Esophagus (tissue), 2 donors: ENCODE measurements at regions not wholly inside any gene's neighbourhood (a gene's known extent, or its start where the extent isn't known, plus 50 kb on each side); places are given as distances from the start of the nearest gene placed in this dataset.

Experiments used
- H3K27ac ChIP-seq, 2 donors: one replicate each; pipeline ENCODE4 v1.5.1; 2013; ENCODE audit warnings: low read depth in 2 of 2, mild to moderate bottlenecking in 2 of 2, inconsistent platforms in 1 of 2, low read length in 1 of 2, moderate library complexity in 1 of 2
- H3K27me3 ChIP-seq, 2 donors: one replicate each; pipeline ENCODE4 v1.6.1; 2013; ENCODE audit warnings: low read length in 2 of 2, control low read depth in 1 of 2, mild to moderate bottlenecking in 1 of 2; ENCODE audit not compliant: insufficient read depth in 2 of 2, control insufficient read depth in 1 of 2
- H3K36me3 ChIP-seq, 2 donors: one replicate each; pipeline ENCODE4 v1.6.1; 2013; ENCODE audit warnings: low read length in 1 of 2; ENCODE audit not compliant: control insufficient read depth in 2 of 2, insufficient read depth in 2 of 2
- H3K4me1 ChIP-seq, 2 donors: one replicate each; pipeline ENCODE4 v1.6.1; 2013; ENCODE audit warnings: low read length in 1 of 2; ENCODE audit not compliant: control insufficient read depth in 2 of 2, insufficient read depth in 2 of 2
- H3K4me3 ChIP-seq, 2 donors: one replicate each; pipeline ENCODE4 v1.5.1; 2013; ENCODE audit warnings: low read length in 2 of 2, mild to moderate bottlenecking in 2 of 2, low read depth in 1 of 2, moderate library complexity in 1 of 2
- H3K9me3 ChIP-seq, 2 donors: one replicate each; pipeline ENCODE4 v1.6.1; 2013; ENCODE audit warnings: mild to moderate bottlenecking in 2 of 2, low read depth in 1 of 2, low read length in 1 of 2, moderate library complexity in 1 of 2; ENCODE audit not compliant: control insufficient read depth in 2 of 2, insufficient read depth in 1 of 2
- WGBS, 2 donors: extraction: QIAGEN DNeasy Blood & Tissue Kit; methylation state at CpG; one replicate each; pipeline ENCODE4 v1.1.7; 2013; 5-methylcytosine and 5-hydroxymethylcytosine counted together
- donor health status: healthy with polysubstance abuse.
- donor health status: Bipolar disorder and iron deficiency.

GRCh38 chr12:67807814-67808213 is 159.3 kb downstream of the DYRK2 start:
- Histone ChIP-seq H3K36me3 (no peaks in the 10 kb centered on the region), H3K9me3 (no peaks in the 10 kb centered on the region), H3K27me3 (no peaks in the 10 kb centered on the region), H3K4me1 (no peaks in the 10 kb centered on the region), H3K4me3 (no peak overlapping the region), H3K27ac (peak overlapping the region in 1 of 2 donors; percentile 42)
- 24 to 50% methylated on average over 5 of the region's 5 CpGs for WGBS, 2 donors

- no peaks in the 10 kb centered on the region for H3K27me3 ChIP-seq
- H3K36me3 ChIP-seq = no peaks in the 10 kb centered on the region
- H3K4me3 ChIP-seq = no peak overlapping the region
- no peaks in the 10 kb centered on the region for H3K4me1 ChIP-seq
- H3K9me3 ChIP-seq = no peaks in the 10 kb centered on the region
- H3K27ac ChIP-seq = no peak overlapping the region
Observed at GRCh38 chr12:67810166-67810565, 161.6 kb downstream of the DYRK2 start.

GRCh38 chr12:67811437-67812361 is 163.2 kb downstream of the DYRK2 start:
- Histone ChIP-seq H3K27me3 (no peaks in the 10 kb centered on the region), H3K9me3 (no peaks in the 10 kb centered on the region), H3K27ac (peak overlapping the region in 1 of 2 donors; percentile 36), H3K4me1 (no peaks in the 10 kb centered on the region), H3K4me3 (no peak overlapping the region), H3K36me3 (no peaks in the 10 kb centered on the region)
- 71 to 86% methylated on average over 1 of the region's 1 CpG for WGBS, 2 donors

- H3K9me3 ChIP-seq = no peaks in the 10 kb centered on the region
- no peak overlapping the region for H3K4me3 ChIP-seq
- no peaks in the 10 kb centered on the region for H3K27me3 ChIP-seq
- no peak overlapping the region for H3K27ac ChIP-seq
- 57 to 75% methylated on average over 4 of the region's 4 CpGs for WGBS, 2 donors
- H3K36me3 ChIP-seq = no peaks in the 10 kb centered on the region
- H3K4me1 ChIP-seq = no peaks in the 10 kb centered on the region
Observed at GRCh38 chr12:67813456-67813904, 164.9 kb downstream of the DYRK2 start.

GRCh38 chr12:67816269-67816668 is 167.7 kb downstream of the DYRK2 start:
- 92 to 94% methylated on average over 2 of the region's 2 CpGs for WGBS, 2 donors
- Histone ChIP-seq H3K36me3 (no peaks in the 10 kb centered on the region), H3K9me3 (no peaks in the 10 kb centered on the region), H3K4me1 (no peaks in the 10 kb centered on the region), H3K27ac (no peak overlapping the region), H3K4me3 (no peak overlapping the region), H3K27me3 (no peaks in the 10 kb centered on the region)

- Histone ChIP-seq H3K27me3 (no peaks in the 10 kb centered on the region), H3K9me3 (no peaks in the 10 kb centered on the region), H3K4me3 (no peak overlapping the region), H3K4me1 (no peaks in the 10 kb centered on the region), H3K36me3 (no peaks in the 10 kb centered on the region), H3K27ac (no peak overlapping the region)
- 86 to 88% methylated on average over 2 of the region's 2 CpGs for WGBS, 2 donors
Observed at GRCh38 chr12:67818459-67818903, 169.9 kb downstream of the DYRK2 start.

GRCh38 chr12:67819902-67820301 is 169.3 kb upstream of the IFNG-AS1 start:
- Histone ChIP-seq H3K36me3 (no peaks in the 10 kb centered on the region), H3K4me1 (no peaks in the 10 kb centered on the region), H3K27me3 (no peaks in the 10 kb centered on the region), H3K27ac (no peak overlapping the region), H3K4me3 (no peak overlapping the region), H3K9me3 (no peaks in the 10 kb centered on the region)
- 60 to 66% methylated on average over 2 of the region's 2 CpGs for WGBS, 2 donors

- no peaks in the 10 kb centered on the region for H3K9me3 ChIP-seq
- no peak overlapping the region for H3K4me3 ChIP-seq
- H3K27me3 ChIP-seq = no peaks in the 10 kb centered on the region
- no peaks in the 10 kb centered on the region for H3K4me1 ChIP-seq
- H3K36me3 ChIP-seq = no peaks in the 10 kb centered on the region
- 75 to 83% methylated on average over 7 of the region's 7 CpGs for WGBS, 2 donors
- peak overlapping the region in 1 of 2 donors; percentile 21 for H3K27ac ChIP-seq
Observed at GRCh38 chr12:67820694-67821093, 168.6 kb upstream of the IFNG-AS1 start.

GRCh38 chr12:67822826-67823225 is 166.4 kb upstream of the IFNG-AS1 start:
- WGBS, 2 donors = 94 to 98% methylated on average over 1 of the region's 1 CpG
- H3K4me3 ChIP-seq = no peak overlapping the region

GRCh38 chr12:67826148-67826547 is 163.1 kb upstream of the IFNG-AS1 start:
- Histone ChIP-seq H3K27ac (no peak overlapping the region), H3K9me3 (no peaks in the 10 kb centered on the region)
- WGBS, 2 donors = 67 to 74% methylated on average over 2 of the region's 2 CpGs

More at GRCh38 chr12:67822826-67823225, 166.4 kb upstream of the IFNG-AS1 start:
- Histone ChIP-seq H3K9me3 (no peaks in the 10 kb centered on the region), H3K36me3 (no peaks in the 10 kb centered on the region), H3K4me1 (no peaks in the 10 kb centered on the region), H3K27me3 (no peaks in the 10 kb centered on the region), H3K27ac (no peak overlapping the region)

More at GRCh38 chr12:67826148-67826547, 163.1 kb upstream of the IFNG-AS1 start:
- H3K27me3 ChIP-seq = no peaks in the 10 kb centered on the region
- no peaks in the 10 kb centered on the region for H3K36me3 ChIP-seq
- no peaks in the 10 kb centered on the region for H3K4me1 ChIP-seq
- H3K4me3 ChIP-seq = no peak overlapping the region
